ENCODE measurements at regions not wholly inside any gene's neighbourhood (a gene's known extent, or its start where the extent isn't known, plus 50 kb on each side); places are given as distances from the start of the nearest gene placed in this dataset.

DNA sequence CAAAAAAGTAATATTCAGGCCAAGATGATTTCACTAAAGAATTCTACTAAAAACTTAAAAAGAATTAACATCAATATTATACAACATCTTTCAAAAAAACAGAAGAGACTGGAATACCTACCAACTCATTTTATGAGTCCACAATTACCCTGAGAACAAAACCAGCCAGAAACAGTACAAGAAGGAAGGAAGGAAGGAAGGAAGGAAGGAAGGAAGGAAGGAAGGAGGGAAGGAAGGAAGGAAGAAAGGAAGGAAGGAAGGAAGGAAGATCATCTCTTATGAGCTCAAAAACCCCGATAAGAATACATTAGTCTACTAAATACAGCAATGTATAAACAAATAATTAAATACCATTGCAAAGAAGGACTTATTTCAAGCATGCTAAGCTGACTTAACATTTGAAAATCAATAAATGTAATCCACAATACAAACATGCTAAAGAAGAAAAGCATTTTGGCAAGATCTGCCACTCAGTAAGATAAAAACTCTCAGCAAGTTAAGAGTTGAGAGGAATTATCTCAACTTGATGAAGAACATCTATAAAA, 149.9 kb upstream of the RGS18 start:
- TF ChIP-seq, protein P1, sequence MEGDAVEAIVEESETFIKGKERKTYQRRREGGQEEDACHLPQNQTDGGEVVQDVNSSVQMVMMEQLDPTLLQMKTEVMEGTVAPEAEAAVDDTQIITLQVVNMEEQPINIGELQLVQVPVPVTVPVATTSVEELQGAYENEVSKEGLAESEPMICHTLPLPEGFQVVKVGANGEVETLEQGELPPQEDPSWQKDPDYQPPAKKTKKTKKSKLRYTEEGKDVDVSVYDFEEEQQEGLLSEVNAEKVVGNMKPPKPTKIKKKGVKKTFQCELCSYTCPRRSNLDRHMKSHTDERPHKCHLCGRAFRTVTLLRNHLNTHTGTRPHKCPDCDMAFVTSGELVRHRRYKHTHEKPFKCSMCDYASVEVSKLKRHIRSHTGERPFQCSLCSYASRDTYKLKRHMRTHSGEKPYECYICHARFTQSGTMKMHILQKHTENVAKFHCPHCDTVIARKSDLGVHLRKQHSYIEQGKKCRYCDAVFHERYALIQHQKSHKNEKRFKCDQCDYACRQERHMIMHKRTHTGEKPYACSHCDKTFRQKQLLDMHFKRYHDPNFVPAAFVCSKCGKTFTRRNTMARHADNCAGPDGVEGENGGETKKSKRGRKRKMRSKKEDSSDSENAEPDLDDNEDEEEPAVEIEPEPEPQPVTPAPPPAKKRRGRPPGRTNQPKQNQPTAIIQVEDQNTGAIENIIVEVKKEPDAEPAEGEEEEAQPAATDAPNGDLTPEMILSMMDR (IDR thresholded peaks at IDR 0.05) = no peak
- TF ChIP-seq POLR2A (IDR thresholded peaks at IDR 0.05) = no peak
